Activated naive CD4-positive, alpha-beta T cell (primary cell): ENCODE measurements at regions not wholly inside any gene's neighbourhood (a gene's known extent, or its start where the extent isn't known, plus 50 kb on each side); places are given as distances from the start of the nearest gene placed in this dataset.

Source experiments
- DNase-seq, 4 experiments: peaks; one replicate each; lab custom pipeline; 2025; lab: John Stamatoyannopoulos, UW

GRCh38 chr2:6421138-6421730 lies 444.5 kb downstream of the CMPK2 start:
- no peak for DNase-seq

- no peak for DNase-seq
Observed at GRCh38 chr2:6421888-6422287, 443.8 kb downstream of the CMPK2 start.

- no peak for DNase-seq
Observed at GRCh38 chr2:6423157-6423556, 442.6 kb downstream of the CMPK2 start.

GRCh38 chr2:6423944-6424343 lies 441.8 kb downstream of the CMPK2 start:
- DNase-seq, result no peak

GRCh38 chr2:6425032-6425431 lies 440.7 kb downstream of the CMPK2 start:
- no peak for DNase-seq

- DNase-seq, result no peak
Observed at GRCh38 chr2:6429210-6429986, 436.3 kb downstream of the CMPK2 start.

- DNase-seq, result no peak
Observed at GRCh38 chr2:6434438-6434837, 431.3 kb downstream of the CMPK2 start.

GRCh38 chr2:6441800-6442199 lies 423.9 kb downstream of the CMPK2 start:
- no peak for DNase-seq

GRCh38 chr2:6442252-6442985 lies 423.3 kb downstream of the CMPK2 start:
- no peak for DNase-seq

- no peak for DNase-seq
Observed at GRCh38 chr2:6443061-6443823, 422.5 kb downstream of the CMPK2 start.

GRCh38 chr2:6444514-6444913 lies 421.2 kb downstream of the CMPK2 start:
- no peak for DNase-seq

- DNase-seq, result no peak
Observed at GRCh38 chr2:6445156-6445555, 420.6 kb downstream of the CMPK2 start.

- no peak for DNase-seq
Observed at GRCh38 chr2:6446938-6447608, 418.6 kb downstream of the CMPK2 start.

- no peak for DNase-seq
Observed at GRCh38 chr2:6448893-6449292, 416.8 kb downstream of the CMPK2 start.

- DNase-seq, result no peak
Observed at GRCh38 chr2:6449343-6449742, 416.4 kb downstream of the CMPK2 start.

GRCh38 chr2:6452702-6453481 lies 412.8 kb downstream of the CMPK2 start:
- no peak for DNase-seq

GRCh38 chr2:6454286-6454990 lies 411.3 kb downstream of the CMPK2 start:
- no peak for DNase-seq

- DNase-seq, result no peak
Observed at GRCh38 chr2:6459138-6459537, 406.6 kb downstream of the CMPK2 start.

- DNase-seq, result no peak
Observed at GRCh38 chr2:6470518-6470917, 395.2 kb downstream of the CMPK2 start.

GRCh38 chr2:6471419-6471818 lies 394.3 kb downstream of the CMPK2 start:
- DNase-seq, result no peak
